NCI-H1092 treated with DMSO at 0.1 percent for 48 hours (cell line): ENCODE measurements at regions not wholly inside any gene's neighbourhood (a gene's known extent, or its start where the extent isn't known, plus 50 kb on each side); places are given as distances from the start of the nearest gene placed in this dataset.

Experiments
- DNase-seq: peaks from one replicate; lab custom pipeline; 2025; lab: John Stamatoyannopoulos, UW

- DNase-seq, result no peak
Measured at GRCh38 chr6:132096245-132096644, 145.1 kb upstream of the CCN2 start.

GRCh38 chr6:132089173-132089572 is 138.0 kb upstream of the CCN2 start:
- no peak for DNase-seq

GRCh38 chr6:132088150-132088549 is 137.0 kb upstream of the CCN2 start:
- no peak for DNase-seq

- DNase-seq, result no peak
Measured at GRCh38 chr6:132087391-132087790, 136.2 kb upstream of the CCN2 start.

GRCh38 chr6:132085731-132086130 is 134.6 kb upstream of the CCN2 start:
- DNase-seq, result no peak

GRCh38 chr6:132084811-132085509 is 133.8 kb upstream of the CCN2 start:
- no peak for DNase-seq

GRCh38 chr6:132082421-132082820 is 131.2 kb upstream of the CCN2 start:
- no peak for DNase-seq

- DNase-seq, result no peak
Measured at GRCh38 chr6:132081338-132081737, 130.2 kb upstream of the CCN2 start.

- no peak for DNase-seq
Measured at GRCh38 chr6:132079286-132079685, 128.1 kb upstream of the CCN2 start.

- no peak for DNase-seq
Measured at GRCh38 chr6:132076452-132076851, 125.3 kb upstream of the CCN2 start.

GRCh38 chr6:132072831-132073230 is 121.7 kb upstream of the CCN2 start:
- no peak for DNase-seq

GRCh38 chr6:132072271-132072670 is 121.1 kb upstream of the CCN2 start:
- DNase-seq, result no peak

- no peak for DNase-seq
Measured at GRCh38 chr6:132070356-132070755, 119.2 kb upstream of the CCN2 start.

- no peak for DNase-seq
Measured at GRCh38 chr6:132068766-132069165, 117.6 kb upstream of the CCN2 start.

GRCh38 chr6:132067286-132067685 is 116.1 kb upstream of the CCN2 start:
- DNase-seq, result no peak

GRCh38 chr6:132065556-132065955 is 114.4 kb upstream of the CCN2 start:
- DNase-seq, result no peak

- no peak for DNase-seq
Measured at GRCh38 chr6:132063738-132064137, 112.6 kb upstream of the CCN2 start.

- DNase-seq, result no peak
Measured at GRCh38 chr6:132063204-132063603, 112.0 kb upstream of the CCN2 start.

- no peak for DNase-seq
Measured at GRCh38 chr6:132062626-132063025, 111.5 kb upstream of the CCN2 start.

GRCh38 chr6:132061381-132061780 is 110.2 kb upstream of the CCN2 start:
- DNase-seq, result no peak

- no peak for DNase-seq
Measured at GRCh38 chr6:132060591-132060990, 109.4 kb upstream of the CCN2 start.

GRCh38 chr6:132058975-132059374 is 107.8 kb upstream of the CCN2 start:
- DNase-seq, result no peak

- DNase-seq, result no peak
Measured at GRCh38 chr6:132054525-132054924, 103.4 kb upstream of the CCN2 start.

- DNase-seq, result no peak
Measured at GRCh38 chr6:132053511-132053910, 102.3 kb upstream of the CCN2 start.
